Left renal cortex interstitium (tissue), 4 donors: ENCODE measurements at regions not wholly inside any gene's neighbourhood (a gene's known extent, or its start where the extent isn't known, plus 50 kb on each side); places are given as distances from the start of the nearest gene placed in this dataset.
"Not testable (repeated sequence)": the region's sequence is repeated elsewhere in the genome, so short reads cannot be mapped to it uniquely, and the experiment has no call there.

Experiments
- DNase-seq, 4 donors: peaks; one replicate each; pipeline ENCODE4 v3.0.0-alpha.2; 2013; ENCODE audit warnings: low read depth in 4 of 4, low spot score in 2 of 4, missing footprints in 1 of 4

GRCh38 chr12:63508543-63508942, 159.8 kb downstream of the DPY19L2 start:
- no peak for DNase-seq

DNA sequence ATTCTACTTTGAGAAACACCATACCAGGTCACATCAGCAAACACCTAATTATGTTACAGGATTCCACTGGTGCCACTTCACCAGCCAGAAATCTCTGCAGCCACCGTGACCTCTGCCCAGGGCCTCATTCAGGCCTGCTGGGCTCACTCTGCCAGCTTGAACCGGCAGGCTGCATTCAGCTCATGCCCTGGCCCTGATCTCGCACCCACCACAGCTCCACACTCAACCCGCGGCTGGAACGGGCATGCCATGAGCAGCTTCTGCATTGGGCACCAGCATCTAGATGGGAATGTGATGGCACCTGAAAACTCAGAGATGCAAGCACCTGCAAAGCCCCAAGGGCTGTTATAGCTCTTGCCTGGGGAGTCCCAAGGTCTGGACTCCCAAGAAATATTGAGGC, 168.7 kb downstream of the DPY19L2 start:
- no peak for DNase-seq

- no peak for DNase-seq
These were observed 170.1 kb downstream of the DPY19L2 start for GRCh38 chr12:63498239-63498638.

DNA sequence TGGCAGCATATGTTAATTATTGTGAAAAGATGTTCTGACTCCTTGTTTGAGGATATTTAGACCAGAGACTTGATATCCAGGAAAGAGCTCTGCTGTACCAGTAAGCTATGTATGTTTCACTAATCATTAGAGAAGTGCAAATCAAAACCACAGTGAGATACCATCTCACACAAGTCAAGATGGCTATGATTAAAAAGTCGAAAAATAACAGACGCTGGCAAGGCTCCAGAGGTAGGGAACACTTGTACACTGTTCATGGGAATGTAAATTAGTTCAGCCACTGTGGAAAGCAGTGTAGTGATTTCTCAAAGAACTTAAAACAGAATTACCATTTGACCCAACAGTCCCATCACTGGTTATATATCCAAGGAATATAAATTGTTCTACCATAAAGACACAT, 171.6 kb downstream of the DPY19L2 start:
- DNase-seq: no peak

GRCh38 chr12:63495974-63496373, 172.3 kb downstream of the DPY19L2 start:
- DNase-seq: no peak

DNA sequence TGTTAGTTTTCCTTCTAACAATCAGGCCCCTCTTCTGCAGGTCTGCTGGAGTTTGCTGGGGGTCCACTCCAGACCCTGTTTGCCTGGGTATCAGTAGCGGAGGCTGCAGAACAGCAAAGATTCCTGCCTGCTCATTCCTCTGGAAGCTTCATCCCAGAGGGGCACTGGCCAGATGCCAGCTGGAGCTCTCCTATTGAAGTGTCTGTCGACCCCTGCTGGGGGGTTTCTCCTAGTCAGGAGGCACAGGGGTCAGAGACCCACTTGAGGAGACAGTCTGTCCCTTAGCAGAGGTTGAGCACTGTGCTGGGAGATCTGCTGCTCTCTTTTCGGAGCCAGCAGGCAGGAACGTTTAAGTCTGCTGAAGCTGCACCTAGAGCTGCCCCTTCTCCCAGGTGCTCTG, 174.9 kb downstream of the DPY19L2 start:
- not testable (repeated sequence) for DNase-seq

DNA sequence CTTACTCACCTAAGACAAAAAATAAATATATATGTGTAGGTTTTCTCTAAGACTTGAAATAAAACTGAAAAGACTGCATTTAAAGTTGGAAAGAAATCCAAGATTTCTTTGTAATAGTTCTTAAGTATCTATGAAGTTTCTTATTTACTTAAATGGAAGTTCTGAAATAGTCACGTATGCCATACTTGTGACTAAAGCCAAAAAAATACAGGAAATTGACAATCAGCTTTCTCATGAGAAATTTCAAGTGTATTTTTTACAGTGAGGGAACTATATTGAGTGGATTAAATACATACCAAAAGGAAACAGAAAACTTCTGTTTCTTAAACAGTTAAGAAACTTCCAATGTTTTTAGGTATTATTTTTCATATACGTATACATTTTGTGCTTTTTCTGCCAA, 188.1 kb downstream of the DPY19L2 start:
- no peak for DNase-seq

GRCh38 chr12:63470161-63470560, 198.1 kb downstream of the DPY19L2 start:
- no peak for DNase-seq

DNA sequence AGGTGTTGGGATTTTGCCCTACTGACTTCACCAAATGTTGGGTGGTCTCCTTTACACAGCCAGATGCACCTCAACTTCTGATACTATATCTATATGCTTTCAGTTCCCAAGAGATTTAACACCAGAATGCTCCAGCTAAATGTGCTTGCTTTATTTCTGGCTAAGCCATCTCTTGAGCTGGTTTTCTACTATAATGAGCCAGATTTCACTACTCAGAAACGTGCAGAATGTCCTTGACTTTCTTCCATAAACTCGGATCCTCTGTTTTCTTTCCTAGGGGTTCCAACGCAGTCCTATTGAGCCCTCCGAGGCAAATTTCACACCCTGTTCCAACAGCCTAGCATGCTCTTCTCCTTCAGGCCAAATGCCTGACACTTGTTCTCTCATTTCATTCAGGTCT, 200.3 kb downstream of the DPY19L2 start:
- no peak for DNase-seq

DNA sequence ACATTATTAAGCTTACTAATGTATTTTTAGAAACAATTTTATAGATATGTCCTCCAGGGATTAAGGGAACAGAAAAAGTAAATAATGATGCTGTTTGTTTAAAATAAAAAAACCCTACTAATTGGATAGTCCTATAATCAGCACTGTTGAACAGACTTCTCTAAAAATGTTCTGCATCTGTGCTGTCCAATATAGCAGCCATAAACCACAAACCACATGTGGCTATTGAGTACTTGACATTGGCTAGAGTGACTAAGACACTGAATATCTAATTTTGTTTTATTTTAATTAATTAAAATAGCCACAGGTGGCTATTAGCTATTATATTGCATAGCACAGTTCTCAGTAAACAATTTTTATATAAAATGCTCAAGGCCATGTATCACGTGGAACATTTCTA, 210.4 kb downstream of the DPY19L2 start:
- no peak for DNase-seq

DNA sequence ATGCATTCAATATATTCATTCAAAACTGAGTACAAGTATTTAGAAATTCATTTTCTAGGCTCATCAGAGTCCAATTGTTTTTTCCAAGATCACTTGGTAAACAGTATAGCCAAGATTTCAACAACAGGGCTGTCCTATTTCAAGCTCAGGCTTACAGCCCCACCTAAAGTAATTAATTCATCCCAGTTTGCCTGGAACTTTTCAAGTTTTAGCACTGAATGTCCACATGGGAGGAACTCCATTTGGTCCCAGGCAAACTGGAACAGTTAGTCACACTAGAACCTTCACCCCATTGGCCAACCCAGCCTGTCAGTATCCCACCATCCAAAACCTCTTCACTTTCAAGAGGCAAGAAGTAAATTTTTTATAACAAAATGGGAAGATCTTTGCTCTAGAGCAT, 210.9 kb downstream of the DPY19L2 start:
- DNase-seq: no peak

DNA sequence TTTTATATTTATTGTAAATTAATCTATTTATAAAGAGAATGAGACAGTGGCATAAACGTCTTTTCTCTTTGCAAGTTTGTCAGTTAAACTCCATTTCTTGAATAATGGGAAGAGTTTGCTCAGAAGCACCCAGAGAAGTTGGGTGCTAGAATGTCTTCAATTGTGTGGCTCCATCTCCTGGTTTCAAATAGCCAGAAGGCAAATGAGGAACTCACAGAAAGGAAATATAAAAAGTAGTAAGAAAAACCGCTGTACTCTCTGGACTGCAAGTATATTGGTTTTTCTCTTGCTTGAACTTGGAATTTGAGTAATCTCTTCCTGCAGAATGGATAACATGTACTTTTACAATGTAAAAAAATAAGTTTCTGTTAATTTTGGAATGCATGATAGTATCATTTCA, 217.5 kb downstream of the DPY19L2 start:
- DNase-seq: no peak

- DNase-seq: no peak
These were observed 218.0 kb downstream of the DPY19L2 start for GRCh38 chr12:63450334-63450733.

GRCh38 chr12:63445224-63445880, 222.9 kb downstream of the DPY19L2 start:
- DNase-seq: no peak

DNA sequence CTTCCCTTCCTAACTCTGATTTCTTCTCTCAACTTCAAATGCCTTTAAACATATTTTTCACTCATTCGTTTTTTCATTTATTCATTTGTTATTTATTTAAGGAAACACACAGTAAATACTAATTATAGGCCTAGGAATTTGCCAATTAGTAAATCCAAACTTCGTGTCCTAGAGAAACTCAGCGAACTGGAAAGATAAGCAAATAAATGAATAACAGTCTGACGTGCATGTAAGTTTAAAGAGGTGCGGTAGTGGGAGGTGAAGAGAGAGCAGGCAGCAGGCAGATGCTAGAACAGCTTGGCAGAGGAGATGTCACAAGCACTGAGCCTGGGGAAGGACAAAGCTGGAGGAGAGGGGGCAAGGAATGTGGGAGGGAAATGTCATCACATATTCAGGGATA, 228.2 kb downstream of the DPY19L2 start:
- DNase-seq: no peak

DNA sequence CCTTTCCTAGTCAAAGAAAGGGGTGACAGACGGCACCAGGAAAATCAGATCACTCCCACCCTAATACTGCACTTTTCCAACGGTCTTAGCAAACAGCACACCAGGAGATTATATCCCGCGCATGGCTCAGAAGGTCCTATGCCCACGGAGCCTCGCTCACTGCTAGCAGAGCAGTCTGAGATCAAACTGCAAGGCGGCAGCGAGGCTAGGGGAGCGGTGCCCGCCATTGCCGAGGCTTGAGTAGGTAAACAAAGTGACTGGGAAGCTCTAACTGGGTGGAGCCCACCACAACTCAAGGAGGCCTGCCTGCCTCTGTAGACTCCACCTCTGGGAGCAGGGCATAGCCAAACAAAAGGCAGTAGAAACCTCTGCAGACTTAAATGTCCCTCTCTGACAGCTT, 233.9 kb downstream of the DPY19L2 start:
- not testable (repeated sequence) for DNase-seq

- DNase-seq: not testable (repeated sequence)
These were observed 240.3 kb downstream of the DPY19L2 start for GRCh38 chr12:63427969-63428368.

GRCh38 chr12:63427029-63427428, 241.3 kb downstream of the DPY19L2 start:
- not testable (repeated sequence) for DNase-seq

GRCh38 chr12:63424671-63425070, 243.6 kb downstream of the DPY19L2 start:
- DNase-seq: no peak

- DNase-seq: no peak
These were observed 244.5 kb downstream of the DPY19L2 start for GRCh38 chr12:63423839-63424238.

DNA sequence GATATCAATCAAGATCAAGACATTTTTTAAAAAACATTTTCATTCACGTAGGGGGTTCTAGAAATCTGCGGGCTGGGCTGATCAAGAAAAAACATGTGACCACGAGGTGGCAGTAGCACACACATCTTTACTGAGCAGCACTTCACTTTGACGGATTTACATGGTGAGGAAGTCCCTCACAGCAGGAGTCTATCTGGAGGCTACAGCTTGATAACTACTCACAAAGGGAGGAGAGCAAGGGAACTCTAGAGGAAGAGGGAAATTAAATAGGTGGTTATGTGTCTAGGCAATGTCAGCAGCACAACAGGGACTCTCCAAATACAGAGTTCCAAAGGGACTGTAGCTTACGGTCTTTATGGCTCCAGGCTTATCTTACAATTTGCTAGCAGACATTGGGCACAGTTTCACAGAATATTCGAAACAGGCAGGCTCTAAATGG, 248.1 kb downstream of the DPY19L2 start:
- DNase-seq: no peak

DNA sequence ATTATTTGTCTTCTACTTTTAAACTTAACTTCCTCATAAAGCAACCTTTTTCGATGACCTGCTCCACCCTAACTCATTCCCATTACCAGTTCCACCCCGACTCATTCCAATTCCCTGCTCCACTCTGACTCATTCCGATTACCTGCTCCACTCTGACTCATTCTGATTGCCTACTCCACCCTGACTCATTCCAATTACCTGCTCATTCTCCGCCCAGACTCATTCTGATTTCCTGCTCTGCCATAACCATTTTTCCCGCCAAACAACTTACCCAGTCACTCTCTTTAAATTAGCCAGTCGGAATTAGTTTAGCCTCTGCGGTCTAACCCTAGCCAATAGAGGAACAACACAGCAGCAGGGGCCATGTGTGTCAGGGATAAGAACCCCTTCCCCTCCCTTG, 249.1 kb downstream of the DPY19L2 start:
- DNase-seq: no peak

GRCh38 chr12:63416788-63417187, 251.5 kb downstream of the DPY19L2 start:
- DNase-seq: no peak
